ENCODE measurements at regions not wholly inside any gene's neighbourhood (a gene's known extent, or its start where the extent isn't known, plus 50 kb on each side); places are given as distances from the start of the nearest gene placed in this dataset.

- Mint-ChIP-seq H3K4me1 (peaks cover 6% of the 10 kb centered on the region), H3K36me3 (no peaks in the 10 kb centered on the region), H3K27me3 (ENCODE audit: low read depth) (no peaks in the 10 kb centered on the region; the same call in 1 of the 2 replicates), H3K9me3 (no peaks in the 10 kb centered on the region), H3K4me3 (no peak overlapping the region), H3K27ac (no peak overlapping the region)
- ATAC-seq (no peak), DNase-seq (ENCODE audit: low spot score) (no peak)
- CTCF ChIA-PET = no interaction called here
- POLR2A ChIA-PET = no interaction called here
- TF ChIP-seq IRF2 (CRISPR knock-in tag; IDR thresholded peaks at IDR 0.05; ENCODE audit: borderline replicate concordance, low read depth) = no peak
Measured at GRCh38 chr6:1131285-1132079, 180.4 kb upstream of the FOXQ1 start.

- Mint-ChIP-seq H3K27me3 (ENCODE audit: low read depth) (no peaks in the 10 kb centered on the region; the same call in 1 of the 2 replicates), H3K9me3 (no peaks in the 10 kb centered on the region), H3K36me3 (no peaks in the 10 kb centered on the region), H3K4me1 (peaks cover 6% of the 10 kb centered on the region), H3K4me3 (no peak overlapping the region), H3K27ac (no peak overlapping the region)
- DNase-seq (ENCODE audit: low spot score) (no peak), ATAC-seq (no peak)
- POLR2A ChIA-PET = no interaction called here
- TF ChIP-seq, protein P1, sequence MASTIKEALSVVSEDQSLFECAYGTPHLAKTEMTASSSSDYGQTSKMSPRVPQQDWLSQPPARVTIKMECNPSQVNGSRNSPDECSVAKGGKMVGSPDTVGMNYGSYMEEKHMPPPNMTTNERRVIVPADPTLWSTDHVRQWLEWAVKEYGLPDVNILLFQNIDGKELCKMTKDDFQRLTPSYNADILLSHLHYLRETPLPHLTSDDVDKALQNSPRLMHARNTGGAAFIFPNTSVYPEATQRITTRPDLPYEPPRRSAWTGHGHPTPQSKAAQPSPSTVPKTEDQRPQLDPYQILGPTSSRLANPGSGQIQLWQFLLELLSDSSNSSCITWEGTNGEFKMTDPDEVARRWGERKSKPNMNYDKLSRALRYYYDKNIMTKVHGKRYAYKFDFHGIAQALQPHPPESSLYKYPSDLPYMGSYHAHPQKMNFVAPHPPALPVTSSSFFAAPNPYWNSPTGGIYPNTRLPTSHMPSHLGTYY (CRISPR knock-in tag; IDR thresholded peaks at IDR 0.05) = no peak
- no peak for TF ChIP-seq CTCF (IDR thresholded peaks at IDR 0.05)
- TF ChIP-seq, protein P2, sequence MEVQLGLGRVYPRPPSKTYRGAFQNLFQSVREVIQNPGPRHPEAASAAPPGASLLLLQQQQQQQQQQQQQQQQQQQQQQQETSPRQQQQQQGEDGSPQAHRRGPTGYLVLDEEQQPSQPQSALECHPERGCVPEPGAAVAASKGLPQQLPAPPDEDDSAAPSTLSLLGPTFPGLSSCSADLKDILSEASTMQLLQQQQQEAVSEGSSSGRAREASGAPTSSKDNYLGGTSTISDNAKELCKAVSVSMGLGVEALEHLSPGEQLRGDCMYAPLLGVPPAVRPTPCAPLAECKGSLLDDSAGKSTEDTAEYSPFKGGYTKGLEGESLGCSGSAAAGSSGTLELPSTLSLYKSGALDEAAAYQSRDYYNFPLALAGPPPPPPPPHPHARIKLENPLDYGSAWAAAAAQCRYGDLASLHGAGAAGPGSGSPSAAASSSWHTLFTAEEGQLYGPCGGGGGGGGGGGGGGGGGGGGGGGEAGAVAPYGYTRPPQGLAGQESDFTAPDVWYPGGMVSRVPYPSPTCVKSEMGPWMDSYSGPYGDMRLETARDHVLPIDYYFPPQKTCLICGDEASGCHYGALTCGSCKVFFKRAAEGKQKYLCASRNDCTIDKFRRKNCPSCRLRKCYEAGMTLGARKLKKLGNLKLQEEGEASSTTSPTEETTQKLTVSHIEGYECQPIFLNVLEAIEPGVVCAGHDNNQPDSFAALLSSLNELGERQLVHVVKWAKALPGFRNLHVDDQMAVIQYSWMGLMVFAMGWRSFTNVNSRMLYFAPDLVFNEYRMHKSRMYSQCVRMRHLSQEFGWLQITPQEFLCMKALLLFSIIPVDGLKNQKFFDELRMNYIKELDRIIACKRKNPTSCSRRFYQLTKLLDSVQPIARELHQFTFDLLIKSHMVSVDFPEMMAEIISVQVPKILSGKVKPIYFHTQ (CRISPR knock-in tag; IDR thresholded peaks at IDR 0.05) = no peak
- TF ChIP-seq PRDM15 (CRISPR knock-in tag; IDR thresholded peaks at IDR 0.05) = no peak
- TF ChIP-seq, protein P3, sequence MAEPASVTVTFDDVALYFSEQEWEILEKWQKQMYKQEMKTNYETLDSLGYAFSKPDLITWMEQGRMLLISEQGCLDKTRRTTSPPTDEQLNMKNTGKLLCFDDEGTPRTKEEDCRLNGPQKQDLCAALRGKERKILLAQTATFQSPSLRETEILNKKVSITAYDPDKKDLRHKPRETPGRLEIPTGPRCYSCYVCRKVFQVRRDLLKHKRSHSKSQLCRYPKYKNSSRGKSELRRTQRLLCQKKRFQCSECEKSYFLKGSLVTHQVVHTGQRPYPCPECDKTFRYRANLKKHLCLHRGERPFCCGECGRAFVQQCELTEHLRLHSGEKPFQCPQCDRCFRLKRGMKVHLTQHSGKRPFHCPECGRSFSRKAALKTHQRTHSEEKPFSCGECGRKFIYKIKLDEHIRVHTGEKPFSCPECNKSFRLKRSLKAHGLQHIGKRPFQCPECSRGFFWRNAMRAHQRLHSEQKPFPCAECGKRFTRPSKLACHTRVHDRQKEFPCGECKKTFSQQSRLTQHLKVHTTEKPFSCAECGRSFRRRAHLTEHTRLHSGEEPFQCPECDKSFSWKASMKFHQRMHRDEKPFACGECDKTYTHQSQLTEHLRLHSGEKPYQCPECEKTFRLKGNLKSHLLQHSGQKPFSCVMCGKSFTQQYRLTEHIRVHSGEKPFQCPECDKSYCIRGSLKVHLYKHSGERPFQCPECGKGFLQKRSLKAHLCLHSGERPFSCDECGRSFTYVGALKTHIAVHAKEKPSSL (CRISPR knock-in tag; conservative IDR thresholded peaks at IDR 0.05) = no peak
- TF ChIP-seq PREB (CRISPR knock-in tag; IDR thresholded peaks at IDR 0.05; ENCODE audit: borderline replicate concordance) = no peak
- TF ChIP-seq SOX15 (CRISPR knock-in tag; IDR thresholded peaks at IDR 0.05) = no peak
- TF ChIP-seq ZNF138 (CRISPR knock-in tag; conservative IDR thresholded peaks at IDR 0.05) = no peak
- no peak for TF ChIP-seq ZNF232 (CRISPR knock-in tag; IDR thresholded peaks at IDR 0.05)
- TF ChIP-seq NR1H2 (CRISPR knock-in tag; IDR thresholded peaks at IDR 0.05) = no peak
- TF ChIP-seq RELA (CRISPR knock-in tag; IDR thresholded peaks at IDR 0.05; ENCODE audit: borderline replicate concordance) = no peak
- TF ChIP-seq ZNF396 (CRISPR knock-in tag; IDR thresholded peaks at IDR 0.05; ENCODE audit: borderline replicate concordance) = no peak
- CTCF ChIA-PET = no interaction called here
Measured at GRCh38 chr6:1130709-1131108, 181.2 kb upstream of the FOXQ1 start.
